H1 (cell line): ENCODE measurements at regions not wholly inside any gene's neighbourhood (a gene's known extent, or its start where the extent isn't known, plus 50 kb on each side); places are given as distances from the start of the nearest gene placed in this dataset.
A peak's percentile ranks its signal among the peaks of the same experiment; 100 is the strongest.

Experiments used
- CTCF ChIA-PET: fragments of 300-600 bp; sonication (Branson Sonifier 250); formaldehyde crosslinking; loops from one replicate; lab custom pipeline; 2021; ENCODE audit not compliant: partially characterized antibody; lab: Charles Lee
- POLR2A ChIA-PET: fragments of 300-600 bp; sonication (Branson Sonifier 250); formaldehyde crosslinking; loops from one replicate; lab custom pipeline; 2021; ENCODE audit warnings: inconsistent platforms; ENCODE audit not compliant: partially characterized antibody; lab: Charles Lee
- DNase-seq, 2 experiments: peaks; one replicate each; pipeline versions ENCODE4 v3.0.0 to v3.0.0-alpha.2; 2010 to 2022; ENCODE audit warnings: low spot score in 2 of 2, low read depth in 1 of 2, mixed read lengths in 1 of 2
- FAIRE-seq: peaks from 2 replicates; lab custom pipeline; 2011; peaks lifted over from hg19 to GRCh38; lab: Jason Lieb, UNC
- H2AFZ ChIP-seq: 2 replicates; pipeline ENCODE4 v1.8.1; 2012; ENCODE audit warnings: low read length, inconsistent platforms
- H2AK5ac ChIP-seq: 2 replicates; pipeline ENCODE4 v1.6.1; 2013; ENCODE audit warnings: low read depth, low read length
- H2BK120ac ChIP-seq: replicated peaks from 2 replicates; pipeline ENCODE3; 2013; ENCODE audit warnings: low read depth, low read length, inconsistent platforms
- H2BK12ac ChIP-seq: 2 replicates; pipeline ENCODE4 v1.6.1; 2013; ENCODE audit warnings: low read depth, low read length
- H2BK15ac ChIP-seq: 2 replicates; pipeline ENCODE4 v1.6.1; 2013; ENCODE audit warnings: low read length
- H2BK20ac ChIP-seq: 2 replicates; pipeline ENCODE4 v1.6.1; 2013; ENCODE audit warnings: low read length
- H2BK5ac ChIP-seq: 2 replicates; pipeline ENCODE4 v1.6.1; 2013; ENCODE audit warnings: low read depth, low read length
- H3K14ac ChIP-seq: 2 replicates; pipeline ENCODE4 v1.6.1; 2013; ENCODE audit warnings: inconsistent platforms; ENCODE audit not compliant: insufficient read length
- H3K18ac ChIP-seq: 2 replicates; pipeline ENCODE4 v1.6.1; 2013; ENCODE audit warnings: low read length; ENCODE audit errors: extremely low read depth
- H3K23ac ChIP-seq: 2 replicates; pipeline ENCODE4 v1.6.1; 2013; ENCODE audit warnings: inconsistent platforms; ENCODE audit not compliant: insufficient read length
- H3K23me2 ChIP-seq: 2 replicates; pipeline ENCODE4 v1.6.1; 2013; ENCODE audit warnings: low read depth, low read length
- H3K27ac ChIP-seq: 2 replicates; pipeline ENCODE4 v1.6.1; 2011; ENCODE audit warnings: low read depth, low read length, inconsistent platforms
- H3K27me3 ChIP-seq, 4 experiments: replicated peaks in 1 of 4; 1 replicate in 1 of 4; 2 replicates in 3 of 4; pipeline versions ENCODE4 v1.6.1 to v1.8.1; 2011 to 2013; ENCODE audit warnings: low read length in 3 of 4, mild to moderate bottlenecking in 3 of 4, inconsistent platforms in 2 of 4, mixed read lengths in 2 of 4, moderate library complexity in 1 of 4; ENCODE audit not compliant: control insufficient read depth in 3 of 4, insufficient read depth in 3 of 4; ENCODE audit errors: extremely low read depth in 1 of 4
- H3K36me3 ChIP-seq, 4 experiments: 2 replicates each; pipeline versions ENCODE4 v1.6.1 to v1.8.1; 2011 to 2013; ENCODE audit warnings: mild to moderate bottlenecking in 4 of 4, low read length in 3 of 4, moderate library complexity in 2 of 4, control low read depth in 1 of 4, inconsistent platforms in 1 of 4; ENCODE audit not compliant: insufficient read depth in 4 of 4, control insufficient read depth in 2 of 4
- H3K4ac ChIP-seq: replicated peaks from 2 replicates; pipeline ENCODE3; 2013; ENCODE audit warnings: low read length, low read depth, mixed read lengths, inconsistent platforms; ENCODE audit not compliant: insufficient read length
- H3K4me1 ChIP-seq, 4 experiments: replicated peaks in 1 of 4; 1 replicate in 1 of 4; 2 replicates in 3 of 4; pipeline versions ENCODE4 v1.6.1 to v1.8.1; 2011 to 2013; ENCODE audit warnings: low read length in 3 of 4, inconsistent platforms in 2 of 4, mixed read lengths in 1 of 4; ENCODE audit not compliant: insufficient read depth in 4 of 4, control insufficient read depth in 3 of 4
- H3K4me2 ChIP-seq, 2 experiments: 2 replicates each; pipeline versions ENCODE4 v1.6.1 to v1.8.1; 2011 to 2013; ENCODE audit warnings: low read depth in 2 of 2, low read length in 2 of 2, control low read depth in 1 of 2, inconsistent platforms in 1 of 2, mild to moderate bottlenecking in 1 of 2; ENCODE audit not compliant: insufficient read depth in 1 of 2
- H3K4me3 ChIP-seq, 4 experiments: fragments of 200-600, 300-600 bp in 1 of 4; sonication (generic), shearing (Covaris generic), sonication (Bioruptor Twin) in 1 of 4; 2 replicates each; pipeline versions ENCODE4 v1.5.1 to v1.8.1; 2011 to 2016; ENCODE audit warnings: low read length in 4 of 4, low read depth in 3 of 4, control low read depth in 2 of 4, inconsistent platforms in 2 of 4, mild to moderate bottlenecking in 2 of 4, mixed read lengths in 1 of 4, moderate library complexity in 1 of 4; ENCODE audit not compliant: insufficient read depth in 2 of 4; ENCODE audit errors: extremely low read depth in 1 of 4
- H3K56ac ChIP-seq: replicated peaks from 2 replicates; pipeline ENCODE3; 2013; ENCODE audit warnings: low read depth, mild to moderate bottlenecking, mixed read lengths, low read length, inconsistent platforms; ENCODE audit not compliant: insufficient read length
- H3K79me1 ChIP-seq: 2 replicates; pipeline ENCODE4 v1.6.1; 2013; ENCODE audit warnings: low read depth, low read length, control low read depth
- H3K79me2 ChIP-seq, 2 experiments: 2 replicates each; pipeline versions ENCODE4 v1.6.1 to v1.8.1; 2012 to 2013; ENCODE audit warnings: low read length in 2 of 2, mild to moderate bottlenecking in 2 of 2, inconsistent platforms in 1 of 2; ENCODE audit not compliant: insufficient read depth in 2 of 2, control insufficient read depth in 1 of 2
- H3K9ac ChIP-seq, 4 experiments: replicated peaks in 1 of 4; 1 replicate in 1 of 4; 2 replicates in 3 of 4; pipeline versions ENCODE4 v1.6.1 to v1.8.1; 2011 to 2013; ENCODE audit warnings: low read depth in 3 of 4, low read length in 3 of 4, control low read depth in 2 of 4, mild to moderate bottlenecking in 2 of 4, moderate library complexity in 2 of 4, inconsistent platforms in 1 of 4; ENCODE audit errors: extremely low read depth in 1 of 4
- H3K9me3 ChIP-seq, 2 experiments: 2 replicates each; pipeline versions ENCODE4 v1.6.1 to v1.8.1; 2012 to 2013; ENCODE audit warnings: mild to moderate bottlenecking in 2 of 2, moderate library complexity in 2 of 2, control low read depth in 1 of 2, inconsistent platforms in 1 of 2, low read depth in 1 of 2, low read length in 1 of 2, mixed read lengths in 1 of 2; ENCODE audit not compliant: insufficient read depth in 2 of 2
- H4K20me1 ChIP-seq, 2 experiments: replicated peaks in 1 of 2; 2 replicates each; pipeline versions ENCODE3 to v1.8.1; 2011 to 2013; ENCODE audit warnings: inconsistent platforms in 2 of 2, low read length in 2 of 2, mild to moderate bottlenecking in 1 of 2; ENCODE audit not compliant: insufficient read depth in 2 of 2, control insufficient read depth in 1 of 2
- H4K5ac ChIP-seq: 2 replicates; pipeline ENCODE4 v1.6.1; 2013; ENCODE audit warnings: low read length, low read depth, mixed read lengths, inconsistent platforms; ENCODE audit not compliant: insufficient read length
- H4K8ac ChIP-seq: 2 replicates; pipeline ENCODE4 v1.8.0; 2013; ENCODE audit warnings: mild to moderate bottlenecking, moderate library complexity, low read length, inconsistent platforms; ENCODE audit not compliant: insufficient read depth; ENCODE audit errors: extremely low read depth
- H4K91ac ChIP-seq: replicated peaks from 2 replicates; pipeline ENCODE3; 2013; ENCODE audit warnings: low read length, mixed read lengths, inconsistent platforms; ENCODE audit not compliant: insufficient read length
- BACH1 ChIP-seq: IDR thresholded peaks from 2 replicates; pipeline ENCODE4 v1.6.1; 2012; ENCODE audit warnings: low read length, improper control_type of control experiment
- EGR1 ChIP-seq: IDR thresholded peaks from 2 replicates; pipeline ENCODE4 v1.6.1; 2011; ENCODE audit warnings: low read depth, low read length, borderline replicate concordance
- EZH2 ChIP-seq: fragments of 200-600 bp; sonication (generic); IDR thresholded peaks from 2 replicates; pipeline ENCODE4 v1.7.1; 2012; ENCODE audit warnings: low read depth, mild to moderate bottlenecking, moderate library complexity, low read length, inconsistent platforms; ENCODE audit not compliant: severe bottlenecking
- MAFK ChIP-seq: IDR thresholded peaks from 2 replicates; pipeline ENCODE4 v1.6.1; 2012; ENCODE audit warnings: low read depth, mild to moderate bottlenecking, improper control_type of control experiment, low read length
- NRF1 ChIP-seq: IDR thresholded peaks from 2 replicates; pipeline ENCODE4 v1.6.1; 2011; ENCODE audit warnings: mild to moderate bottlenecking, low read depth, low read length, improper control_type of control experiment
- SAP30 ChIP-seq: fragments of 300-600 bp; sonication (generic); IDR thresholded peaks from 2 replicates; pipeline ENCODE4 v1.7.1; 2012; ENCODE audit warnings: low read length, moderate library complexity, mild to moderate bottlenecking, inconsistent platforms; ENCODE audit not compliant: insufficient read depth, insufficient replicate concordance
- SUZ12 ChIP-seq: fragments of 200-600 bp; sonication (generic); IDR thresholded peaks from 2 replicates; pipeline ENCODE4 v1.6.1; 2012; ENCODE audit warnings: mild to moderate bottlenecking, inconsistent platforms, low read length, moderate library complexity, mixed read lengths
- TAF1 ChIP-seq: IDR thresholded peaks from 2 replicates; pipeline ENCODE4 v1.6.1; 2011; ENCODE audit warnings: mild to moderate bottlenecking, low read depth, low read length
- YY1 ChIP-seq: IDR thresholded peaks from 2 replicates; pipeline ENCODE4 v1.6.1; 2011; ENCODE audit warnings: low read depth, mild to moderate bottlenecking, low read length
- WGBS, 2 experiments: shearing (Covaris generic) in 1 of 2; methylation state at CpG; one replicate each; pipeline versions ENCODE4 v1.1.6 to v1.1.7; 2013 to 2015; ENCODE audit warnings: low lambda C conversion rate in 2 of 2, mixed read lengths in 2 of 2, inconsistent platforms in 1 of 2, low coverage in 1 of 2, missing lambda C conversion rate in 1 of 2; ENCODE audit not compliant: insufficient replicate concordance in 2 of 2, insufficient coverage in 1 of 2, insufficient read length in 1 of 2; ENCODE audit errors: extremely low coverage in 1 of 2, missing lambda C conversion rate in 1 of 2; 5-methylcytosine and 5-hydroxymethylcytosine counted together
- TF ChIP-seq, protein P1 (sequence below): IDR thresholded peaks from 2 replicates; pipeline ENCODE4 v1.6.1; 2012; ENCODE audit warnings: inconsistent platforms

DNA sequence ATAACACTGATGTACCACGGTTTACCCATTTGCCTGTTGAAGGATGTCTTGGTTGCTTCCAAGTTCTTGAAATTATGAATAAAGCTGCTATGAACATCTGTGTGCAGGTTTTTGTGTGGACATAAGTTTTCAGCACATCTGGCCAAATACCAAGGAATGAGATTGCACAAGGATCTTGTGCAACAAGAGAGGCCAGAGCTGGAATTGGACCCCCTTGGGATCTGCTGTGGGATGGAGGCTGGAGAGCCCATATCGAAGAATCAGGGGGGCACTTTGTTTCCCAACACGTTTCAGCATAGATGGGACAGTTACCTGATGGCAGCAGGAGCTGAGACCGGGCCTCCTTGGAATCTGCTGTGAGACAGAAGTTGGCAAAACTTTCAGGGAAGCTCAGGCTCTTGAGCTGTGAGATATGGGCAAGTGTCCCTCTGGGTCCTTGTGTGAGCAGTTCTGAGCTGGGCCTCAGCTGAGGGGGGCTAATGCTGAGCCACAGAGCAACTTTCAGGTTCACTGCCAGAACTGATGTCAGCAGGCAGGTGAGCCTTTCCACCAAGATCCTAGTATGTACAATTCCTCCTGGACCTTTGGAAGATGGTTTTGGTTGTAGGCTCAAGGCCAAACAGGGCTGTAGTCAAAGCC is 115.2 kb upstream of the RAB18 start:
- no peaks in the 10 kb centered on the region for H3K79me2 ChIP-seq
- H3K4me1 ChIP-seq: peaks cover 0 to 3% (median 1%) of the 10 kb centered on the region in 4 experiments; a peak in 4 of 7 replicates
- H3K79me1 ChIP-seq: no peaks in the 10 kb centered on the region
- 0 out of 2 replicates have a peak overlapping the region, but pooled peaks have one; percentile 12 for H2BK15ac ChIP-seq
- H3K4me2 ChIP-seq: no peak overlapping the region
- no peak overlapping the region for H2AK5ac ChIP-seq
- TF ChIP-seq MAFK (no peak), NRF1 (no peak), EGR1 (no peak), TAF1 (no peak), SAP30 (no peak), EZH2 (no peak), BACH1 (no peak), SUZ12 (no peak), YY1 (no peak)
- TF ChIP-seq, protein P1, sequence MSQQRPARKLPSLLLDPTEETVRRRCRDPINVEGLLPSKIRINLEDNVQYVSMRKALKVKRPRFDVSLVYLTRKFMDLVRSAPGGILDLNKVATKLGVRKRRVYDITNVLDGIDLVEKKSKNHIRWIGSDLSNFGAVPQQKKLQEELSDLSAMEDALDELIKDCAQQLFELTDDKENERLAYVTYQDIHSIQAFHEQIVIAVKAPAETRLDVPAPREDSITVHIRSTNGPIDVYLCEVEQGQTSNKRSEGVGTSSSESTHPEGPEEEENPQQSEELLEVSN: no peak
- H3K9ac ChIP-seq: no peak overlapping the region
- POLR2A ChIA-PET: no interaction called here
- no peaks in the 10 kb centered on the region for H3K27me3 ChIP-seq
- H4K8ac ChIP-seq: no peak overlapping the region
- FAIRE-seq: no peak
- H3K23ac ChIP-seq: no peak overlapping the region
- no peak overlapping the region for H2BK12ac ChIP-seq
- no peaks in the 10 kb centered on the region for H3K36me3 ChIP-seq
- H3K18ac ChIP-seq: no peak overlapping the region
- H3K27ac ChIP-seq: no peak overlapping the region
- H3K4me3 ChIP-seq: no peak overlapping the region
- DNase-seq: no peak
- 0 out of 2 replicates have a peak overlapping the region, but pooled peaks have one; percentile 25 for H2BK20ac ChIP-seq
- CTCF ChIA-PET: interaction anchor here (0.6 to 1.4 kb wide), 3 partner anchors 13 to 19 kb away, joined by 3 read pairs; no protein-coding TSS in a partner anchor
- H3K56ac ChIP-seq: no peak overlapping the region
- no peaks in the 10 kb centered on the region for H3K23me2 ChIP-seq
- no peak overlapping the region for H4K91ac ChIP-seq
- no peak overlapping the region for H2BK5ac ChIP-seq
- H3K14ac ChIP-seq: no peak overlapping the region
- WGBS, 2 experiments: 86% methylated on average over 4 of the region's 4 CpGs; no CpG with 5 or more reads in 1 of the 2 experiments
- no peaks in the 10 kb centered on the region for H4K20me1 ChIP-seq
- H2BK120ac ChIP-seq: no peak overlapping the region
- H2AFZ ChIP-seq: 0 out of 2 replicates have a peak overlapping the region, but pooled peaks have one; percentile 49
- no peak overlapping the region for H4K5ac ChIP-seq
- no peaks in the 10 kb centered on the region for H3K9me3 ChIP-seq
- H3K4ac ChIP-seq: no peak overlapping the region
